Osteoblast (primary cell): ENCODE measurements at regions not wholly inside any gene's neighbourhood (a gene's known extent, or its start where the extent isn't known, plus 50 kb on each side); places are given as distances from the start of the nearest gene placed in this dataset.

ENCODE experiments used
- DNase-seq: peaks from one replicate; pipeline ENCODE4 v3.0.0; 2011; ENCODE audit warnings: low spot score, mixed read lengths; ENCODE audit not compliant: insufficient read length; ENCODE audit errors: missing footprints
- H2AFZ ChIP-seq: 2 replicates; pipeline ENCODE4 v1.6.0; 2011; ENCODE audit warnings: mild to moderate bottlenecking, low read length
- H3K27ac ChIP-seq: 2 replicates; pipeline ENCODE4 v1.5.1; 2011; ENCODE audit warnings: mild to moderate bottlenecking, low read depth, low read length, moderate library complexity
- H3K27me3 ChIP-seq: 2 replicates; pipeline ENCODE4 v1.6.0; 2012; ENCODE audit warnings: mild to moderate bottlenecking, control low read depth, inconsistent platforms, low read length, moderate library complexity; ENCODE audit not compliant: insufficient read depth
- H3K36me3 ChIP-seq: 2 replicates; pipeline ENCODE4 v1.5.1; 2011; ENCODE audit warnings: mild to moderate bottlenecking, low read length, control low read depth, moderate library complexity; ENCODE audit not compliant: insufficient read depth
- H3K4me1 ChIP-seq: 2 replicates; pipeline ENCODE4 v1.5.1; 2011; ENCODE audit warnings: mild to moderate bottlenecking, low read length, control low read depth, moderate library complexity; ENCODE audit not compliant: insufficient read depth
- H3K4me2 ChIP-seq: 2 replicates; pipeline ENCODE4 v1.6.0; 2011; ENCODE audit warnings: mild to moderate bottlenecking, low read length; ENCODE audit not compliant: insufficient read depth
- H3K4me3 ChIP-seq: fragments of 200-600 bp; sonication (generic); 3 replicates; pipeline ENCODE4 v1.5.1; 2012; ENCODE audit warnings: mild to moderate bottlenecking, low read length, inconsistent platforms; ENCODE audit not compliant: insufficient read depth
- H3K79me2 ChIP-seq: 2 replicates; pipeline ENCODE4 v1.6.0; 2012; ENCODE audit warnings: mild to moderate bottlenecking, low read length, control low read depth, inconsistent platforms; ENCODE audit not compliant: insufficient read depth
- H3K9me3 ChIP-seq: 2 replicates; pipeline ENCODE4 v1.5.1; 2011; ENCODE audit warnings: low read depth, low read length, control low read depth
- H4K20me1 ChIP-seq: 2 replicates; pipeline ENCODE4 v1.6.0; 2012; ENCODE audit warnings: mild to moderate bottlenecking, low read length, control low read depth; ENCODE audit not compliant: insufficient read depth
- CTCF ChIP-seq: IDR thresholded peaks from 2 replicates; pipeline ENCODE4 v1.5.1; 2011; ENCODE audit warnings: mild to moderate bottlenecking, low read depth, low read length, moderate library complexity; ENCODE audit errors: extremely low read depth

DNA sequence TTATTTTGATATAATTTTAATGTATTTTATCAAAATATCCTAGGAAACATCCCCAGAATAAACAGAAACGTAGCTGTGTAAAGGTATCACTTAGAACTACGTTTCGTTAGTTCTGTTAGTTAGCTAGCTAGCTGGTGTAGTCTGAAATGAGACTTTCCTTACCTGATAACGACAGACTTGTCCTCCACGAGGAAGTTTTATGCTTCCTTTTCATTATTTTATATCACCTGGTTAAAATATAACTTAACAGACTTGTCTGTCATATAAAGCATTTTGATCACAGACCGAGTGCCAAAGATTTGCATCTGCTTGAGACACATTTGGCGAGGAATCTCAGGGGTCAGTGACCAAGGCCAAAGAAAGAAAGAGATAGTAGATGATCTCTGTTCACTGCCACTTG lies 829.5 kb downstream of the VGLL3 start:
- TF ChIP-seq CTCF, result no peak
- no peaks in the 10 kb centered on the region for H3K79me2 ChIP-seq
- no peaks in the 10 kb centered on the region for H3K4me1 ChIP-seq
- H3K36me3 ChIP-seq, result no peaks in the 10 kb centered on the region
- no peak overlapping the region for H3K27ac ChIP-seq
- no peaks in the 10 kb centered on the region for H3K9me3 ChIP-seq
- H3K4me2 ChIP-seq, result no peak overlapping the region
- H3K4me3 ChIP-seq, result no peak overlapping the region
- no peak for DNase-seq
- no peaks in the 10 kb centered on the region for H4K20me1 ChIP-seq
- no peaks in the 10 kb centered on the region for H3K27me3 ChIP-seq
- no peak overlapping the region for H2AFZ ChIP-seq

GRCh38 chr3:86152620-86153019 lies 838.3 kb downstream of the VGLL3 start:
- TF ChIP-seq CTCF, result no peak
- no peak for DNase-seq
- no peaks in the 10 kb centered on the region for H3K36me3 ChIP-seq
- no peaks in the 10 kb centered on the region for H3K4me1 ChIP-seq
- no peaks in the 10 kb centered on the region for H4K20me1 ChIP-seq
- H3K79me2 ChIP-seq, result no peaks in the 10 kb centered on the region
- H3K4me2 ChIP-seq, result no peak overlapping the region
- no peak overlapping the region for H3K27ac ChIP-seq
- H3K27me3 ChIP-seq, result no peaks in the 10 kb centered on the region
- H2AFZ ChIP-seq, result no peak overlapping the region
- no peak overlapping the region for H3K4me3 ChIP-seq
- peaks cover 5% of the 10 kb centered on the region for H3K9me3 ChIP-seq

DNA sequence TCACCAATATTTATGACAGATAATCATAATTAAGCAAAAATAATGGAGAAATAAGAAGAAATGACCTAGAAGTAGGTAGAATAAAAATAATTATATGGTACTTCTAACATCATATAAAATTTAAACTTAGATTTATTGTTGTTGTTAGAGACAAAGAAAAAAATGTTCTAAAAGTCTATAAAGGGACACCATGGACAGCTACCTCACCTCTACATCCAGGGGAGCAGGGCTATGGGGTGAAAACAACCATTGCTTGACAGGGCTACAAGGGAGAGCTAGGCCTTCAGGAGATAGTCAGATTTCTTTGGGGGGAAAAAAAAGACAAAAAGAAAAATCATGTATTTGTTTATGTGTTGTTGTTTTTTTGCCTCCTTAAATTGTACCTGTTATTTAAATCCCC lies 841.9 kb downstream of the VGLL3 start:
- no peaks in the 10 kb centered on the region for H3K4me1 ChIP-seq
- H3K4me2 ChIP-seq, result no peak overlapping the region
- H3K79me2 ChIP-seq, result no peaks in the 10 kb centered on the region
- H3K36me3 ChIP-seq, result no peaks in the 10 kb centered on the region
- no peaks in the 10 kb centered on the region for H4K20me1 ChIP-seq
- H3K4me3 ChIP-seq, result no peak overlapping the region
- TF ChIP-seq CTCF, result no peak
- no peak overlapping the region for H2AFZ ChIP-seq
- no peak overlapping the region for H3K27ac ChIP-seq
- DNase-seq, result no peak
- H3K27me3 ChIP-seq, result no peaks in the 10 kb centered on the region
- H3K9me3 ChIP-seq, result peaks cover 6% of the 10 kb centered on the region

GRCh38 chr3:86147119-86147518 lies 843.8 kb downstream of the VGLL3 start:
- Histone ChIP-seq H3K4me3 (no peak overlapping the region), H3K36me3 (no peaks in the 10 kb centered on the region), H3K27ac (no peak overlapping the region), H3K79me2 (no peaks in the 10 kb centered on the region), H3K4me2 (no peak overlapping the region), H3K27me3 (no peaks in the 10 kb centered on the region), H2AFZ (no peak overlapping the region), H4K20me1 (no peaks in the 10 kb centered on the region), H3K9me3 (peaks cover 5% of the 10 kb centered on the region), H3K4me1 (no peaks in the 10 kb centered on the region)
- TF ChIP-seq CTCF, result no peak
- no peak for DNase-seq
